ENCODE measurements at regions not wholly inside any gene's neighbourhood (a gene's known extent, or its start where the extent isn't known, plus 50 kb on each side); places are given as distances from the start of the nearest gene placed in this dataset.

DNA sequence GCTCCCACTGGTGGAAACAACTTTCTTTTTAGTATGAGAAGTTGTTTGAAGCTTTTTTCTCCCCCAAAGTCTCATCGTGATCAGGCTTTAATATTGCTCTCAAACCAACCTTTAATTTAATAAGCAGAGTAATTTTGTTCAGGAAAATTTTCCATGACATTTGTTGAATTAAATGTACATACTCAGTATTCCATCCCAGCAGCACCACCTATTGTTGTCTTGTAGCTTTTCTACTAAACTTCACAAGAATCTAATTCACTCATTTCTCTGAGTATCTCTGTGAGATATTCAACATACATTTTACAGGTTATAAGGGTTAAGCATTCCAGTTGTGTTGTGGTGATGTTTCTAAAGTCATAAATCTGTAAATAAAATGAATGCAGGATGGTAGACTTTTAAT, 218.3 kb upstream of the HAND2 start:
- POLR2A ChIA-PET = no interaction called here
- Histone ChIP-seq H2AFZ (ENCODE audit: low read depth, low read length, poor library complexity, severe bottlenecking) (no peak overlapping the region), H3K4me3 (replicated peaks in 1 of 2; ENCODE audit: low read depth in 1 of 2, low read length in 2 of 2) (no peak overlapping the region), H3K36me3 (ENCODE audit: control insufficient read depth in 1 of 2, insufficient read depth in 2 of 2, low read length in 2 of 2) (no peaks in the 10 kb centered on the region), H3K9me2 (ENCODE audit: insufficient read depth) (no peaks in the 10 kb centered on the region), H3K9ac (ENCODE audit: low read length) (no peak overlapping the region), H4K20me1 (ENCODE audit: insufficient read depth) (no peaks in the 10 kb centered on the region), H3K4me2 (ENCODE audit: low read length) (no peak overlapping the region), H3K9me3 (ENCODE audit: control insufficient read depth in 1 of 2, insufficient read depth in 1 of 2, low read depth in 1 of 2, low read length in 2 of 2) (no peaks in the 10 kb centered on the region), H3K27ac (ENCODE audit: low read depth, low read length) (no peak overlapping the region), H3K27me3 (ENCODE audit: insufficient read depth, low read length) (peaks cover 4% of the 10 kb centered on the region; the same call in 1 of the 2 replicates), H3K4me1 (ENCODE audit: control insufficient read depth in 1 of 2, insufficient read depth in 2 of 2, low read length in 2 of 2) (no peaks in the 10 kb centered on the region), H3K79me2 (ENCODE audit: insufficient read depth, low read length) (no peaks in the 10 kb centered on the region)
- RAD21 ChIA-PET (ENCODE audit: low non-redundant PET in 1 of 2, low total read pairs in 2 of 2, uncharacterized antibody in 2 of 2, unreplicated experiment in 2 of 2) = no interaction called here
- DNase-seq (ENCODE audit: low read depth, low spot score) (no peak), ATAC-seq (no peak)
- CTCF ChIA-PET = interaction anchor here (0.6 to 1.5 kb wide), 4 partner anchors 10 to 328 kb away, joined by 3 to 10 read pairs (median 6); no protein-coding TSS in a partner anchor
- BruUV-seq (replicated peaks) = no TSS peak
- intact Hi-C loops (cut with micrococcal nuclease) = no loop called here
- TF ChIP-seq RAD21 (IDR thresholded peaks at IDR 0.05; ENCODE audit: low read depth) (peak; percentile 48), EZH2phosphoT487 (IDR thresholded peaks at IDR 0.05; ENCODE audit: borderline replicate concordance) (no peak), SP1 (IDR thresholded peaks at IDR 0.05; ENCODE audit: low read depth) (no peak)
- TF ChIP-seq, protein P1, sequence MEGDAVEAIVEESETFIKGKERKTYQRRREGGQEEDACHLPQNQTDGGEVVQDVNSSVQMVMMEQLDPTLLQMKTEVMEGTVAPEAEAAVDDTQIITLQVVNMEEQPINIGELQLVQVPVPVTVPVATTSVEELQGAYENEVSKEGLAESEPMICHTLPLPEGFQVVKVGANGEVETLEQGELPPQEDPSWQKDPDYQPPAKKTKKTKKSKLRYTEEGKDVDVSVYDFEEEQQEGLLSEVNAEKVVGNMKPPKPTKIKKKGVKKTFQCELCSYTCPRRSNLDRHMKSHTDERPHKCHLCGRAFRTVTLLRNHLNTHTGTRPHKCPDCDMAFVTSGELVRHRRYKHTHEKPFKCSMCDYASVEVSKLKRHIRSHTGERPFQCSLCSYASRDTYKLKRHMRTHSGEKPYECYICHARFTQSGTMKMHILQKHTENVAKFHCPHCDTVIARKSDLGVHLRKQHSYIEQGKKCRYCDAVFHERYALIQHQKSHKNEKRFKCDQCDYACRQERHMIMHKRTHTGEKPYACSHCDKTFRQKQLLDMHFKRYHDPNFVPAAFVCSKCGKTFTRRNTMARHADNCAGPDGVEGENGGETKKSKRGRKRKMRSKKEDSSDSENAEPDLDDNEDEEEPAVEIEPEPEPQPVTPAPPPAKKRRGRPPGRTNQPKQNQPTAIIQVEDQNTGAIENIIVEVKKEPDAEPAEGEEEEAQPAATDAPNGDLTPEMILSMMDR (IDR thresholded peaks at IDR 0.05 in 2 of 3, conservative IDR thresholded peaks at IDR 0.05 in 1 of 3; ENCODE audit: borderline replicate concordance in 1 of 3, insufficient read depth in 1 of 3, low read depth in 2 of 3, low read length in 2 of 3) = peak in 2 of 3 experiments; percentile 22 to 28; a peak in 2 of 6 replicates

- Histone ChIP-seq H3K9ac (ENCODE audit: low read length) (no peak overlapping the region), H3K36me3 (ENCODE audit: control insufficient read depth in 1 of 2, insufficient read depth in 2 of 2, low read length in 2 of 2) (no peaks in the 10 kb centered on the region), H3K79me2 (ENCODE audit: insufficient read depth, low read length) (no peaks in the 10 kb centered on the region), H3K4me1 (ENCODE audit: control insufficient read depth in 1 of 2, insufficient read depth in 2 of 2, low read length in 2 of 2) (no peaks in the 10 kb centered on the region), H3K27me3 (ENCODE audit: insufficient read depth, low read length) (peaks cover 4% of the 10 kb centered on the region; the same call in 1 of the 2 replicates), H3K9me3 (ENCODE audit: control insufficient read depth in 1 of 2, insufficient read depth in 1 of 2, low read depth in 1 of 2, low read length in 2 of 2) (no peaks in the 10 kb centered on the region), H3K9me2 (ENCODE audit: insufficient read depth) (no peaks in the 10 kb centered on the region), H3K27ac (ENCODE audit: low read depth, low read length) (no peak overlapping the region), H3K4me3 (replicated peaks in 1 of 2; ENCODE audit: low read depth in 1 of 2, low read length in 2 of 2) (no peak overlapping the region), H2AFZ (ENCODE audit: low read depth, low read length, poor library complexity, severe bottlenecking) (no peak overlapping the region), H4K20me1 (ENCODE audit: insufficient read depth) (no peaks in the 10 kb centered on the region), H3K4me2 (ENCODE audit: low read length) (no peak overlapping the region)
- ATAC-seq (no peak), DNase-seq (ENCODE audit: low read depth, low spot score) (no peak)
- POLR2A ChIA-PET = no interaction called here
- RAD21 ChIA-PET (ENCODE audit: low non-redundant PET in 1 of 2, low total read pairs in 2 of 2, uncharacterized antibody in 2 of 2, unreplicated experiment in 2 of 2) = no interaction called here
- no TSS peak for BruUV-seq (replicated peaks)
- intact Hi-C loops (cut with micrococcal nuclease) = no loop called here
- TF ChIP-seq SIN3A (IDR thresholded peaks at IDR 0.05; ENCODE audit: low read depth) (no peak), EZH2phosphoT487 (IDR thresholded peaks at IDR 0.05; ENCODE audit: borderline replicate concordance) (no peak), EGR1 (IDR thresholded peaks at IDR 0.05; ENCODE audit: low read depth) (no peak)
- CTCF ChIA-PET = interaction anchor here (0.6 to 1.5 kb wide), 4 partner anchors 11 to 327 kb away, joined by 3 to 10 read pairs (median 6); no protein-coding TSS in a partner anchor
Measured at GRCh38 chr4:173747537-173748257, 217.7 kb upstream of the HAND2 start.
